ENCODE measurements at regions not wholly inside any gene's neighbourhood (a gene's known extent, or its start where the extent isn't known, plus 50 kb on each side); places are given as distances from the start of the nearest gene placed in this dataset.
"Not testable (repeated sequence)": the region's sequence is repeated elsewhere in the genome, so short reads cannot be mapped to it uniquely, and the experiment has no call there.

- H3K27ac ChIP-seq (ENCODE audit: low read depth, low read length); H3K4me3 ChIP-seq (replicated peaks in 1 of 2; ENCODE audit: low read depth in 1 of 2, low read length in 2 of 2); RAD21 ChIA-PET (ENCODE audit: low non-redundant PET in 1 of 2, low total read pairs in 2 of 2, uncharacterized antibody in 2 of 2, unreplicated experiment in 2 of 2); H3K27me3 ChIP-seq (ENCODE audit: insufficient read depth, low read length); H3K36me3 ChIP-seq (ENCODE audit: control insufficient read depth in 1 of 2, insufficient read depth in 2 of 2, low read length in 2 of 2); CTCF ChIA-PET; H4K20me1 ChIP-seq (ENCODE audit: insufficient read depth); intact Hi-C loops (cut with micrococcal nuclease); H3K4me1 ChIP-seq (ENCODE audit: control insufficient read depth in 1 of 2, insufficient read depth in 2 of 2, low read length in 2 of 2); H3K9ac ChIP-seq (ENCODE audit: low read length); H3K79me2 ChIP-seq (ENCODE audit: insufficient read depth, low read length); POLR2A ChIA-PET; H3K4me2 ChIP-seq (ENCODE audit: low read length); ATAC-seq; H2AFZ ChIP-seq (ENCODE audit: low read depth, low read length, poor library complexity, severe bottlenecking); H3K9me3 ChIP-seq (ENCODE audit: control insufficient read depth in 1 of 2, insufficient read depth in 1 of 2, low read depth in 1 of 2, low read length in 2 of 2); BruUV-seq (replicated peaks); H3K9me2 ChIP-seq (ENCODE audit: insufficient read depth); DNase-seq (ENCODE audit: low read depth, low spot score): not testable (repeated sequence)
Observed at GRCh38 chr7:39798077-39798476, 152.0 kb upstream of the CDK13 start.

GRCh38 chr7:39808796-39809481, 141.1 kb upstream of the CDK13 start:
- Histone ChIP-seq H3K9ac (ENCODE audit: low read length) (no peak overlapping the region), H3K79me2 (ENCODE audit: insufficient read depth, low read length) (no peaks in the 10 kb centered on the region), H3K9me3 (ENCODE audit: control insufficient read depth in 1 of 2, insufficient read depth in 1 of 2, low read depth in 1 of 2, low read length in 2 of 2) (no peaks in the 10 kb centered on the region), H3K27me3 (ENCODE audit: insufficient read depth, low read length) (no peaks in the 10 kb centered on the region), H2AFZ (ENCODE audit: low read depth, low read length, poor library complexity, severe bottlenecking) (no peak overlapping the region), H4K20me1 (ENCODE audit: insufficient read depth) (no peaks in the 10 kb centered on the region), H3K9me2 (ENCODE audit: insufficient read depth) (no peaks in the 10 kb centered on the region), H3K4me3 (replicated peaks in 1 of 2; ENCODE audit: low read depth in 1 of 2, low read length in 2 of 2) (no peak overlapping the region), H3K4me1 (ENCODE audit: control insufficient read depth in 1 of 2, insufficient read depth in 2 of 2, low read length in 2 of 2) (peaks cover 5 to 12% of the 10 kb centered on the region in 2 experiments; a peak in 3 of 4 replicates), H3K27ac (ENCODE audit: low read depth, low read length) (no peak overlapping the region), H3K36me3 (ENCODE audit: control insufficient read depth in 1 of 2, insufficient read depth in 2 of 2, low read length in 2 of 2) (no peaks in the 10 kb centered on the region), H3K4me2 (ENCODE audit: low read length) (no peak overlapping the region)
- intact Hi-C loops (cut with micrococcal nuclease): no loop called here
- TF ChIP-seq SRF (IDR thresholded peaks at IDR 0.05; ENCODE audit: low read depth) (no peak), SIN3A (IDR thresholded peaks at IDR 0.05; ENCODE audit: low read depth) (no peak), CTCF (IDR thresholded peaks at IDR 0.05 in 2 of 3, conservative IDR thresholded peaks at IDR 0.05 in 1 of 3; ENCODE audit: borderline replicate concordance in 1 of 3, insufficient read depth in 1 of 3, low read depth in 2 of 3, low read length in 2 of 3) (no peak), JUND (IDR thresholded peaks at IDR 0.05) (no peak)
- ATAC-seq (no peak), DNase-seq (ENCODE audit: low read depth, low spot score) (no peak)
- ChIA-PET CTCF (no interaction called here), RAD21 (ENCODE audit: low non-redundant PET in 1 of 2, low total read pairs in 2 of 2, uncharacterized antibody in 2 of 2, unreplicated experiment in 2 of 2) (no interaction called here), POLR2A (no interaction called here)
- BruUV-seq (replicated peaks): no TSS peak
